Lung microvascular endothelial cell (primary cell): ENCODE measurements at regions not wholly inside any gene's neighbourhood (a gene's known extent, or its start where the extent isn't known, plus 50 kb on each side); places are given as distances from the start of the nearest gene placed in this dataset.

Experiments
- DNase-seq, 2 donors: peaks; one replicate each; pipeline versions ENCODE4 v3.0.0 to v3.0.0-alpha.2; 2010; ENCODE audit warnings: low read depth in 2 of 2

DNA sequence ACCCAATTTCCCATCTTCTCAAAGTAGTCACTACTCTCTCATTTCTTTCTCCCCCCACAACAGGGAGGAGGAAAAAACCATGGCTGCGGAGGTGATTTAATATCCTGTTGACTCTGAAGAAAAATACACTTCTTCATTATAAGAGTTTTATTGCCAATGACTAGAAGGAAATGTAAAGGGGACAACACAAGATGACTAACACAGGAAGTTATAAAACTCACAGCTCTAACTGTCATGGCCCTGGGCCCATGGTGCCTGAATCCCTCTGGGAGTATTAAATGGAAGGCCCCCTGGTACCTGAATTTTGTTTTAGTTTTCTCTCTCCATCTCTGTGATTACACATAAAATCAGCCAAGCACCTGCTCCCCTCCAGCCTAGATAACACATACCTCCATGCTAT is 352.8 kb upstream of the FAT3 start:
- DNase-seq, result no peak

DNA sequence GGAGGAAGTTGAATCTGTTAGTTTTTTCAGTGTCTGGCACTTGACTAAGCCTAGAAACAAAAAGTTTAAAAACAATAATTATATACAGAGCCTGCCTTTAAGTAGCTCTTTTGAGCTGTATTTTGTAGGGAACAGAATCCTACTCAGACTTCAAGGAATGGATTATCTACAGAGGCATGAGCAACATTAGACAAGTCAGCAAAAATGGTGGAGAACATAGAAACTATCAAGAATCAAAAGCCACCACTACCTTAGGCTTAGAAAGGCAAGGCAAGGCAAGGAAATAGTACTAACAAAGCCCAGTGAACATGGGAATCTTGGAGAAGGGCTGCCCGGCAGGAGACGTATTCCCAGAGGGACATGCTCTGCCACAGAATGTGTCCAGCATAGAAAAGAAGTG is 353.6 kb upstream of the FAT3 start:
- no peak for DNase-seq

DNA sequence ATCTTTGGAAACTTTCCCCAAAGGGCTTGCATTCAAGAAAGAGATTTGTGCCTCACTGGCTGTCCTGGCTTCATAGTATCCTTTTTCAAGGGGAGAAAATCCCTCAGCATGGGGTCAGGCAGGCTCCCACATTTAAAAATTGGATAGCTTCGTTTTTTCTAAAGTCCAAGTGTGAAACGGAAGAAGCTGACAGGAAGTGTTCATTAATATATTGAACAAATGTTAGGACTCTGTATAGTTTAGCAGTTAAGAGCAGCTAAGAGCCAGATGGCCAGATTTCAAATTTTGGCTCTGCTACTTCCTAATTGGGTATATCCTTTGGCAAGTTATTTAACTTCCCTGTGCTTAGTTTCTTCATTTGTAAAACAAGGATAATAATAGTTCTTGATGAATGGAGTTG is 354.9 kb upstream of the FAT3 start:
- no peak for DNase-seq

DNA sequence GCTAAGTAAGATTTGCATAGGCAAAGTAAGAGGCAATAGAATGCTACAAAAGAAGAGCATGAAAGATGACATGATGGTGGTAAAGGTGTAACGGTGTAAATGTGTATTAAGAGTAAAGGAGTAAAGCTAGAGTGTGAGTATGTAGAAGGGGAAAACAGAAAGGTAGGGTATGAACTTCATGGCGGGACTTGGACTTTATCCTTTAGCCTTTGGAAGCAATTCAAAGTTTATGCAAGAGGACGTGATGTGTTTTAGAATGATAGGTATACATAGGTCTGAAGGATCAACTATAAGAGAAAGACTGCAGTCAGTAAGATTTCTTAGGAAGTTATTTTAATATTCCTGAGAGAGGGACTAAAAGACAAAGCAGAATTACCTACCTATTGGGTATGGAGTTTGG is 358.0 kb upstream of the FAT3 start:
- DNase-seq, result no peak

DNA sequence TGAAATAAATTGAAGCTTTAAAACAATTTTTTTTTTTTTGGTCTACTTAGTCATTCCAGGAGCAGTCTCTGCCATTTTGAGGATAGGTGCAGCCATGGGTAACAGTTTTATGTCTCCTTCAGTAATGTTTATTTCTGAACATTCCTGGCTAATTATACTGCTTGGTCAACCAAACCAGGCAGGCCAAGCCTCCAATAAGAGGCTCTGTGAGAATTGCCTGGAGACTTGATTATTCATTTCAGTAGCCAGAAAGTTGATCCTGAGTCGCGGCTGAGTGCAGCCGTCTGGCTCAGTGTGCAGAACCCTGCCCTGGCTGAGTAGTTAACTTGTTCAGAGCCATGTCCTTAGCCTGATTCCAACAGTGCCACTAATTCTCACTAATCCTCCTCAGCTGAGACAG is 364.0 kb upstream of the FAT3 start:
- no peak for DNase-seq

DNA sequence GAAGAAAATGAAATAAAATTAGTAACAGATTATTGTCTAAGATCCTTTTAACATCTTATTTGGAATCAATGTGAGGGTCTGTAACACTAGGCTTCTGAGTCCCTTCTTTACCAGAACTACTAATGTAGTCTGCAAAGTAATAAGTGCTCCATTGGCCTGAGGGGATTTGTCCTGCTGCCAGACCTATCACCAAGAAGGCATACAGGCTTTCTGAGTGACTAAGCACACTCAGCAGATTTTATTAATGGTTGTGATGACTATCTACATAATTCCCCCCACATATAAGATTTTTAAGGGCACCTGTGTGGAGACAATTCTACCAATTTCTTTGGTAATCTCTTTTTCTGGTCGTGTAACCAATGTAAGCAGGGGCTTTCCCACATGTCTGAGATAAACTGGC is 365.0 kb upstream of the FAT3 start:
- DNase-seq, result no peak

- DNase-seq, result no peak
These were observed 367.4 kb upstream of the FAT3 start for GRCh38 chr11:91857179-91857578.

DNA sequence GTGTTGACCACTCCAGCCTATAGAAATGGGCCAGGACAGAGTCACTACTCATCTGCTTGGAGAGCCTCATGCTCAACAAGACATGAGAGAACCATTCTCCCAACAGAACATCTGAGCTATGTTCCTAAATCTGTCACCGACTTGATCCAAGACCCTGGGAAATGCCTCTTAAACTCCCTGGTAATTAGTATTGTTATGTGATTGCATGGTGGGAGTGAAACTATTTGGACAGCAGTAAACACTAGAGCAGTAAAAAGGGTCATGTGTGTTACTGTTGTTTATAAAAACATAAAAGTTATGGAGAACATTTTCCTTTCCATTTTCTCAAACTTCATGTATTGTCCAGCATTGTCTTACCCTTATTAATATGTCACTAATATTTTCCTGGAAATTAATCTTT is 369.8 kb upstream of the FAT3 start:
- DNase-seq, result no peak

- DNase-seq, result no peak
These were observed 370.4 kb upstream of the FAT3 start for GRCh38 chr11:91854171-91854570.

DNA sequence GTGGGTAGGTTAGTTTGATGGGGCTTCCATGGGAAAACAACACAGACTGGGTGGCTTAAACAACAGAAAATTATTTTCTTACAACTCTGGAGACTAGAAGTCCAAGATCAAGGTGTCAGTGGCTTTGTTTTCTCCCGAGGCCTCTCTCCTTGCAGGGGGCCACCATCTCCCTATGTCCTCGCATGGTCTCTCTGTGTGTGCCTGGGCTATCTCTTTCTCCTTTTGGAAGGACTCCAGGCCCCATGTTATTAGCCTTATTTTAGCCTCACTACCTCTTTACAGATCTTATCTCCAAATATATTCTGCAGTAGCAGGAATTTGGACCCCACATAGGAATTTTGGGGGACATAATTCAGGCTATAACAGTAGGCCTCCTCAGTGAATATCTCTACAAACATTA is 372.7 kb upstream of the FAT3 start:
- DNase-seq, result no peak

DNA sequence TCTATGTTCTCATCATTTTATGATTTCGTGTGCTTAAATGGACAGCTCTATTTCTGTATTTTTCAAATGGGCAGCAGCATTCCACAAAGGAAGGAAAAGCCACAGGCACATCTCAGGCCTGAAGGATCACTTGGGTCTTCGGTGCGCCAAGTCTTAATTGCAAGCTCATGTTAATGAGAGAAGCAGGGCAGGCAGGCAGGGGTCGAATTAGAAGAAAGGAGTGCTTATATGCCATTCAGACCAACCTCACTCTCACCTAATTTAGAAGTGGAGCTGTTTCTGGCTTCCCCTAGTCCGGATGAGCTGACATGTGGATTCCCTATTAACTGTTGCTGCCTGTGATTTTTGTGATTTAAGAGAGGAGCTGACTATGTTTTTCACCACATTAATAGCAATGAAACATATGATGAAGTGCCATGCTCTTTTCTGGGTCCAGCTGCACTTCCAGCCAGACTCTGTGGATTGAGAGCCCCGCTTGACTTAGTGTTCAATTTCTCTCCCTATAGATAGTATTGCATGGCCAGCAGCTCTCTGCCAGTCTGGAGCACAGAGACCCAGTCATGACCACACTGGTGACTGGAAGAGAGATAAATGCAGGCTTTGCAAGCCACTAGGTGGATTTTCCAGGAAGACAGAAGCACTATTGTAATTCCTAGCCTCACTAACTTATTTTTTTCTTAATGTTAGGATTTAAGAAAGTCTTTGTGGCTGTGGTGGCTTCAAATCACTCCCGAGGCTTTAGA is 373.9 kb upstream of the FAT3 start:
- no peak for DNase-seq

GRCh38 chr11:91850021-91850420 is 374.6 kb upstream of the FAT3 start:
- no peak for DNase-seq

GRCh38 chr11:91846649-91847048 is 378.0 kb upstream of the FAT3 start:
- DNase-seq, result no peak

GRCh38 chr11:91846002-91846401 is 378.6 kb upstream of the FAT3 start:
- no peak for DNase-seq

- no peak for DNase-seq
These were observed 383.9 kb upstream of the FAT3 start for GRCh38 chr11:91840640-91841240.

DNA sequence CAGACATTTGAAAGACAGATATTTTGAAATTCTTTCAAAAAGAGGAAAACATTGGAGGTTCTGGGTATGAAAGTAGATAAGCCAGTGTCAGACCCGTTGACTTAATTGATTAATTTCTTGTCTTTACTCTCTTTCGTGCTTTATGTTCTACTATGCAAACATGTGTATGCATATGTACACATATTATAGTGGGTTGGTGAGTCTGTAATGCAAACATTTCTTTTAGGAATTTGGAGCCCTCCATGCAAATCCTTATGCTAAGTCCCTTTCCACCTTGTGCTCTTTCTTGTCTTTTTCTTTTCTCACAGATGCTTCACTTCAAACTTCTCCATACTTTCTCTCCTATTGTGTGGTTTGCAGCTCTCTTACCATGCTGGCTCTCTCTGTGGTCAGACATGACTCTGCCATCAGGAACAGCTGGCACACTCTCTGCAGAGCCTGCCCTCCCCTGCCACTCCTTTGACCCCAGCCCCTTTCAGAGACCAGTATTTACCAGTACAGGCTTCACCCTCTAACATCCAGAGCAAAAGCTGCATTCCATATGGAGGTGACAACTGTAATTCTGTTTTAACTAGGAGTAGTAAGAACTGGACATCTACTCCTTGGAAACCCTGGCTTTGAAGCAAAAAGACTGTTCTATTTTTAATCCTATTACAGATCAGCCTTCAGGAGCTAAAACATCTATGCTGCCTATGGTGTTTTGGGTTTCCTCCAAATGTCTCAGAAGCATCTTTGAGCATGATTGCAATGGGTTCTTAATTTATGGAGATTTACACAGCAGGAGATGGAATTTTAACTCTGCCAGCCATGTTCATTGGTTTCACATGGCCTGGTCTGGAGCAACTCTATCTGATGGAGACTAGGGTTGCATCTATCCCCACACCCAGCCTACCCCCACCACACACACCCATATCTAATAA is 386.9 kb upstream of the FAT3 start:
- no peak for DNase-seq

- no peak for DNase-seq
These were observed 389.5 kb upstream of the FAT3 start for GRCh38 chr11:91835051-91835560.

- DNase-seq, result no peak
These were observed 395.7 kb upstream of the FAT3 start for GRCh38 chr11:91828901-91829300.

GRCh38 chr11:91825777-91826176 is 398.8 kb upstream of the FAT3 start:
- DNase-seq, result no peak

DNA sequence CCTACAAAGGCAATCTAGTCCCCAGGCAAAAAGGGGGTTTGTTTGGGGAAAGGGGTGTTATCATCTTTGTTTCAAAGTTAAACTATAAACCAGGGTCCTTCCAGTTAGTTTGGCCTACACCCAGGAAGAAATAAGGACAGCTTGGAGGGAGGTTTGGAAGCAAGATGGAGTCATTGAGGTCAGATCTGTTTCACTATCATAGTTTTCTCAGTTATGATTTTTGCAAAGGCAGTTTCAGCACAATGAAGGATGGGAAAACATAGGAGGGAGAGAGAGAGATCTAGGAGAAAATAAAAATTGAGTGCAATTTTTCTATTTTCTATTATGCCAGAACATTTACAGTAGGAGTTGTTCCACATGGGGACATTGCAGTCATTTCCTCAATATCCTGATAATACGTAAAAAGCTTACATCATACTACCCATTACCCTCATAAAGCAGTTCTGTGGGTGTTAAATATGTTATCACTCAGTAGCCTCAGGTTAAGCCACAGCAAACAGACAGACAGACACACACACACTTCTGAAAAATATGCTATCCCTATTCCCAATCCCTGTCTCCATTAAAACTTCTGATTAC is 401.3 kb upstream of the FAT3 start:
- DNase-seq, result no peak

DNA sequence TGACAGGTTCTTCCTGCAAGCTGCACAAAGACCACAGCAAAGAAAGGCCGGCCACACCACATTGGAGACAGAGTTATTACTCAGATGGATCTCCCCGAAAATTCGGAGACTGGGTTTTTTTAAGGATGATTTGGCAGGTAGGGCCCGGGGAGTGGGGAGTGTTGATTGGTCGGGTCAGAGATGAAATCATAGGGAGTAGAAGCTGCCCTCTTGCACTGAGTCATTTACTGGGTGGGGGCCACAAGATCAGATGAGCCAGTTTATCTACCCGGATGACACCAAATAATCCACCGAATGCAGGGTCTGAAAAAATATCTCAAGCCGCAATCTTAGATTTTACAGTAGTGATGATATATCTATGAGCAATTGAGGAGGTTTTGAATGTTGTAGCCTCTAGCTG is 401.8 kb upstream of the FAT3 start:
- no peak for DNase-seq

- no peak for DNase-seq
These were observed 403.9 kb upstream of the FAT3 start for GRCh38 chr11:91820709-91821108.
